Astrocyte of the spinal cord (primary cell): ENCODE measurements at regions not wholly inside any gene's neighbourhood (a gene's known extent, or its start where the extent isn't known, plus 50 kb on each side); places are given as distances from the start of the nearest gene placed in this dataset.
"Not testable (repeated sequence)": the region's sequence is repeated elsewhere in the genome, so short reads cannot be mapped to it uniquely, and the experiment has no call there.

Experiments used
- DNase-seq: peaks from one replicate; pipeline ENCODE4 v3.0.0; 2011; ENCODE audit warnings: low read depth, low spot score
- H3K4me3 ChIP-seq: 2 replicates; pipeline ENCODE4 v1.5.1; 2011; ENCODE audit warnings: low read depth, mild to moderate bottlenecking, low read length, moderate library complexity
- CTCF ChIP-seq: IDR thresholded peaks from 2 replicates; pipeline ENCODE4 v1.5.1; 2012; ENCODE audit warnings: low read depth, mild to moderate bottlenecking, low read length, inconsistent platforms
- in situ Hi-C: cut with HindIII; loops from 2 replicates; pipeline ENCODE4 v1.10.0; 2017; ENCODE audit warnings: low sequenced_read_pairs

GRCh38 chr14:54257424-54257823 is 139.4 kb upstream of the CDKN3 start:
- H3K4me3 ChIP-seq, result no peak overlapping the region
- in situ Hi-C loops, result no loop called here
- no peak for TF ChIP-seq CTCF
- no peak for DNase-seq

- in situ Hi-C loops, result no loop called here
- H3K4me3 ChIP-seq, result no peak overlapping the region
- TF ChIP-seq CTCF, result no peak
- no peak for DNase-seq
Measured at GRCh38 chr14:54258382-54258781, 138.4 kb upstream of the CDKN3 start.

GRCh38 chr14:54259821-54260220 is 137.0 kb upstream of the CDKN3 start:
- TF ChIP-seq CTCF, result no peak
- no peak overlapping the region for H3K4me3 ChIP-seq
- in situ Hi-C loops, result no loop called here
- DNase-seq, result no peak

- no peak for DNase-seq
- no peak overlapping the region for H3K4me3 ChIP-seq
- in situ Hi-C loops, result no loop called here
- no peak for TF ChIP-seq CTCF
Measured at GRCh38 chr14:54261283-54261682, 135.5 kb upstream of the CDKN3 start.

- H3K4me3 ChIP-seq, DNase-seq, in situ Hi-C loops: not testable (repeated sequence)
Measured at GRCh38 chr14:54266616-54267015, 130.2 kb upstream of the CDKN3 start.

GRCh38 chr14:54267172-54267571 is 129.6 kb upstream of the CDKN3 start:
- TF ChIP-seq CTCF, result no peak
- in situ Hi-C loops, result no loop called here
- DNase-seq, result no peak
- H3K4me3 ChIP-seq, result no peak overlapping the region

- no peak for TF ChIP-seq CTCF
- no peak for DNase-seq
- H3K4me3 ChIP-seq, result no peak overlapping the region
- in situ Hi-C loops, result no loop called here
Measured at GRCh38 chr14:54275997-54276725, 120.6 kb upstream of the CDKN3 start.
